ENCODE measurements at regions not wholly inside any gene's neighbourhood (a gene's known extent, or its start where the extent isn't known, plus 50 kb on each side); places are given as distances from the start of the nearest gene placed in this dataset.
A peak's percentile ranks its signal among the peaks of the same experiment; 100 is the strongest.

- no peak for DNase-seq (ENCODE audit: low spot score)
Observed at GRCh38 chr1:115203287-115203686, 114.0 kb upstream of the TSPAN2 start.

- DNase-seq (ENCODE audit: low spot score), result no peak
Observed at GRCh38 chr1:115201598-115201997, 112.3 kb upstream of the TSPAN2 start.

- no peak for DNase-seq (ENCODE audit: low spot score)
Observed at GRCh38 chr1:115199416-115200132, 110.3 kb upstream of the TSPAN2 start.

GRCh38 chr1:115198938-115199337, 109.6 kb upstream of the TSPAN2 start:
- no peak for DNase-seq (ENCODE audit: low spot score)

- DNase-seq (ENCODE audit: low spot score), result no peak
Observed at GRCh38 chr1:115196296-115196695, 107.0 kb upstream of the TSPAN2 start.

GRCh38 chr1:115194506-115194905, 105.2 kb upstream of the TSPAN2 start:
- no peak for DNase-seq (ENCODE audit: low spot score)

- DNase-seq (ENCODE audit: low spot score), result no peak
Observed at GRCh38 chr1:115193046-115193828, 103.9 kb upstream of the TSPAN2 start.

- DNase-seq (ENCODE audit: low spot score), result no peak
Observed at GRCh38 chr1:115192200-115192767, 103.0 kb upstream of the TSPAN2 start.

- no peak for DNase-seq (ENCODE audit: low spot score)
Observed at GRCh38 chr1:115191691-115192090, 102.4 kb upstream of the TSPAN2 start.

- DNase-seq (ENCODE audit: low spot score), result no peak
Observed at GRCh38 chr1:115190540-115191170, 101.4 kb upstream of the TSPAN2 start.

GRCh38 chr1:115189814-115190539, 100.7 kb upstream of the TSPAN2 start:
- no peak for DNase-seq (ENCODE audit: low spot score)

GRCh38 chr1:115188680-115189395, 99.5 kb upstream of the TSPAN2 start:
- DNase-seq (ENCODE audit: low spot score), result no peak

- no peak for DNase-seq (ENCODE audit: low spot score)
Observed at GRCh38 chr1:115186711-115187265, 97.5 kb upstream of the TSPAN2 start.

- no peak for DNase-seq (ENCODE audit: low spot score)
Observed at GRCh38 chr1:115185336-115185735, 96.0 kb upstream of the TSPAN2 start.

- no peak for DNase-seq (ENCODE audit: low spot score)
Observed at GRCh38 chr1:115184951-115185331, 95.6 kb upstream of the TSPAN2 start.

GRCh38 chr1:115184260-115184950, 95.1 kb upstream of the TSPAN2 start:
- DNase-seq (ENCODE audit: low spot score), result no peak

- DNase-seq (ENCODE audit: low spot score), result no peak
Observed at GRCh38 chr1:115183721-115184259, 94.5 kb upstream of the TSPAN2 start.

- DNase-seq (ENCODE audit: low spot score), result peak; percentile 36
Observed at GRCh38 chr1:115183158-115183557, 93.9 kb upstream of the TSPAN2 start.

GRCh38 chr1:115182012-115182715, 92.9 kb upstream of the TSPAN2 start:
- no peak for DNase-seq (ENCODE audit: low spot score)

GRCh38 chr1:115181231-115181630, 91.9 kb upstream of the TSPAN2 start:
- DNase-seq (ENCODE audit: low spot score), result no peak
